GM12878 (cell line): ENCODE measurements at regions not wholly inside any gene's neighbourhood (a gene's known extent, or its start where the extent isn't known, plus 50 kb on each side); places are given as distances from the start of the nearest gene placed in this dataset.

Experiments used
- ATAC-seq: fragments of 200-7000 bp; cut with Tn5 transposase; 3 replicates; pipeline ENCODE4 v1.9.1; 2020; ENCODE audit warnings: mild to moderate bottlenecking, moderate library complexity
- BruUV-seq: library from RNA; stranded (reverse); fragments of 400-500 nt; replicated peaks from 2 replicates; lab custom pipeline; 2021; lab: Mats Ljungman, UMichigan
- CTCF ChIA-PET: fragments of 300-600 bp; sonication (Branson Sonifier 250); formaldehyde crosslinking; extraction: SDS; loops from one replicate; lab custom pipeline; 2021; ENCODE audit warnings: inconsistent platforms; lab: Yijun Ruan, JAX
- POLR2A ChIA-PET: fragments of 350-600 bp; formaldehyde crosslinking; extraction: SDS; loops from one replicate; lab custom pipeline; 2021; ENCODE audit warnings: inconsistent platforms; lab: Charles Lee
- RAD21 ChIA-PET: fragments of 300-600 bp; sonication (Branson Sonifier 250); formaldehyde crosslinking; loops from one replicate; lab custom pipeline; 2023; ENCODE audit warnings: antibody characterized with exemption; ENCODE audit not compliant: unreplicated experiment; lab: Charles Lee
- SMC1A ChIA-PET: fragments of 300-600 bp; sonication (Branson Sonifier 250); formaldehyde crosslinking; loops from one replicate; lab custom pipeline; 2023; ENCODE audit not compliant: unreplicated experiment, uncharacterized antibody; lab: Charles Lee
- DNase-seq: peaks from one replicate; pipeline ENCODE4 v3.0.0-alpha.2; 2011; ENCODE audit warnings: low read depth, low spot score
- FAIRE-seq: peaks from 3 replicates; lab custom pipeline; 2011; peaks lifted over from hg19 to GRCh38; lab: Jason Lieb, UNC
- H2AFZ ChIP-seq: 2 replicates; pipeline ENCODE4 v1.6.0; 2011; ENCODE audit warnings: low read depth, low read length, control low read depth; ENCODE audit not compliant: control insufficient read depth
- H3K27ac ChIP-seq: 2 replicates; pipeline ENCODE4 v1.5.1; 2011; ENCODE audit warnings: control low read depth; ENCODE audit not compliant: control insufficient read depth, insufficient read depth
- H3K27me3 ChIP-seq, 2 experiments: replicated peaks in 1 of 2; 2 replicates each; pipeline versions ENCODE4 v1.6.0 to v1.6.1; 2011; ENCODE audit warnings: low read length in 1 of 2; ENCODE audit not compliant: control insufficient read depth in 2 of 2, insufficient read depth in 2 of 2
- H3K36me3 ChIP-seq, 2 experiments: 2 replicates each; pipeline ENCODE4 v1.5.1; 2011; ENCODE audit warnings: low read length in 1 of 2; ENCODE audit not compliant: control insufficient read depth in 2 of 2, insufficient read depth in 2 of 2
- H3K4me1 ChIP-seq: 2 replicates; pipeline ENCODE4 v1.6.1; 2011; ENCODE audit warnings: mild to moderate bottlenecking, low read length, moderate library complexity, mixed read lengths; ENCODE audit not compliant: control insufficient read depth, insufficient read depth
- H3K4me2 ChIP-seq: 2 replicates; pipeline ENCODE4 v1.6.0; 2011; ENCODE audit warnings: control low read depth; ENCODE audit not compliant: control insufficient read depth, insufficient read depth
- H3K4me3 ChIP-seq: fragments of 200-600 bp; sonication (generic); 2 replicates; pipeline ENCODE4 v1.5.1; 2016
- H3K79me2 ChIP-seq: 2 replicates; pipeline ENCODE4 v1.6.0; 2011; ENCODE audit warnings: low read length; ENCODE audit not compliant: control insufficient read depth, insufficient read depth
- H3K9ac ChIP-seq: 2 replicates; pipeline ENCODE4 v1.8.0; 2011; ENCODE audit warnings: low read length, control low read depth, mixed read lengths; ENCODE audit not compliant: control insufficient read depth, insufficient read depth
- H3K9me3 ChIP-seq: replicated peaks from 3 replicates; pipeline ENCODE4 v1.5.1; 2011; ENCODE audit warnings: mild to moderate bottlenecking, low read length; ENCODE audit not compliant: control insufficient read depth, insufficient read depth
- H4K20me1 ChIP-seq: 2 replicates; pipeline ENCODE4 v1.6.0; 2011; ENCODE audit not compliant: control insufficient read depth, insufficient read depth
- BACH1 ChIP-seq: fragments of 450-650 bp; IDR thresholded peaks from 2 replicates; pipeline ENCODE4 v1.6.1; 2017; ENCODE audit warnings: mild to moderate bottlenecking, borderline replicate concordance
- BHLHE40 ChIP-seq, 2 experiments: fragments of 450-650 bp in 1 of 2; IDR thresholded peaks; 2 replicates each; pipeline ENCODE4 v1.6.1; 2011 to 2017; ENCODE audit warnings: low read depth in 2 of 2, borderline replicate concordance in 1 of 2, improper control_type of control experiment in 1 of 2, low read length in 1 of 2, mild to moderate bottlenecking in 1 of 2
- SMC3 ChIP-seq: IDR thresholded peaks from 2 replicates; pipeline ENCODE4 v1.6.1; 2011; ENCODE audit warnings: low read length, improper control_type of control experiment, borderline replicate concordance
- TCF12 ChIP-seq: IDR thresholded peaks from 2 replicates; pipeline ENCODE4 v1.6.1; 2011; ENCODE audit warnings: low read depth, mild to moderate bottlenecking, low read length
- ZNF24 ChIP-seq: fragments of 450-650 bp; IDR thresholded peaks from 2 replicates; pipeline ENCODE4 v1.6.1; 2017; ENCODE audit warnings: antibody characterized with exemption, mild to moderate bottlenecking
- WGBS: methylation state at CpG from one replicate; pipeline ENCODE4 v1.1.6; 2016; ENCODE audit warnings: low lambda C conversion rate; ENCODE audit not compliant: insufficient replicate concordance, insufficient coverage; ENCODE audit errors: missing lambda C conversion rate; 5-methylcytosine and 5-hydroxymethylcytosine counted together
- in situ Hi-C: fragments of 300-500 bp; cut with MboI; formaldehyde crosslinking; loops from 9 replicates; pipeline ENCODE4 v1.14.3; 2018; ENCODE audit warnings: mixed read lengths
- intact Hi-C: fragments of 100-400 bp; cut with micrococcal nuclease; formaldehyde crosslinking; loops from one replicate; pipeline ENCODE4 v1.14.2; 2022; ENCODE audit not compliant: unreplicated experiment
- TF ChIP-seq, protein P1 (sequence below): fragments of 450-650 bp; formaldehyde crosslinking; IDR thresholded peaks from 2 replicates; pipeline ENCODE4 v1.4.0; 2022; ENCODE audit warnings: mild to moderate bottlenecking, moderate library complexity

DNA sequence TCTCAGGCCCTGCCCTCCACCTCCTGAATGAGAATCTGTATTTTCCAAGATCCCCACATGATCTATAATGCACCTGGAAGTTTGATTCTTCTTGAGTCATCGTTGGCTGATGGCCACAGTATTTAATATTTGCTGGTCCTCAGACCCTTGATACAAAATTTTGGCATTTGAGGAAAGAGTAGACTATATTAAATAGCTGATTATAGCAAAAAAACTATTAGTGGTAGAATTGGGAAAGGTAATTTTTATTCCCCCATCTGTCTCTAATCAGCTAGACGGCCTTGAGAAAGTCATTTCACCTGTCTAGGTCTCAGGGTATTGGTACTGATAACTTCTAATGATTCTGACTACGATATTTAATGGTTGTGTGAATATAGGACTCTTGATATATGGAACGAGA is 176.8 kb downstream of the BMP2 start:
- H3K4me2 ChIP-seq, result no peak overlapping the region
- CTCF ChIA-PET, result interaction anchor here (1.0 to 1.5 kb wide), 7 partner anchors 11 to 342 kb away, joined by 3 to 8 read pairs (median 3); no protein-coding TSS in a partner anchor
- WGBS, result 3% methylated on average over 4 of the region's 4 CpGs
- no peaks in the 10 kb centered on the region for H4K20me1 ChIP-seq
- H2AFZ ChIP-seq, result no peak overlapping the region
- POLR2A ChIA-PET, result interaction anchor here (1.1 to 1.7 kb wide), 3 partner anchors 17 to 98 kb away, joined by 3 to 6 read pairs (median 3); no protein-coding TSS in a partner anchor
- no peak for ATAC-seq
- H3K27ac ChIP-seq, result no peak overlapping the region
- no peaks in the 10 kb centered on the region for H3K27me3 ChIP-seq
- in situ Hi-C loops (no loop called here), intact Hi-C loops (loop anchor here (10.0 kb wide), 1 partner anchor 359 kb away; no protein-coding TSS in a partner anchor)
- BruUV-seq, result no TSS peak
- SMC1A ChIA-PET, result interaction anchor here (0.7 to 3.6 kb wide), 9 partner anchors 12 to 178 kb away, joined by 3 to 16 read pairs (median 4); no protein-coding TSS in a partner anchor
- no peak for FAIRE-seq
- H3K36me3 ChIP-seq, result no peaks in the 10 kb centered on the region
- no peak for TF ChIP-seq TCF12
- no peak for TF ChIP-seq BHLHE40 (IDR thresholded peaks at IDR 0.05; ENCODE audit: borderline replicate concordance in 1 of 2, low read depth in 2 of 2, low read length in 1 of 2)
- no peak overlapping the region for H3K9ac ChIP-seq
- H3K79me2 ChIP-seq, result no peaks in the 10 kb centered on the region
- no peak for DNase-seq
- RAD21 ChIA-PET, result interaction anchor here (0.8 to 1.2 kb wide), 2 partner anchors 23 to 342 kb away, joined by 3 to 5 read pairs; no protein-coding TSS in a partner anchor
- H3K9me3 ChIP-seq, result no peaks in the 10 kb centered on the region
- H3K4me3 ChIP-seq, result no peak overlapping the region
- no peaks in the 10 kb centered on the region for H3K4me1 ChIP-seq

DNA sequence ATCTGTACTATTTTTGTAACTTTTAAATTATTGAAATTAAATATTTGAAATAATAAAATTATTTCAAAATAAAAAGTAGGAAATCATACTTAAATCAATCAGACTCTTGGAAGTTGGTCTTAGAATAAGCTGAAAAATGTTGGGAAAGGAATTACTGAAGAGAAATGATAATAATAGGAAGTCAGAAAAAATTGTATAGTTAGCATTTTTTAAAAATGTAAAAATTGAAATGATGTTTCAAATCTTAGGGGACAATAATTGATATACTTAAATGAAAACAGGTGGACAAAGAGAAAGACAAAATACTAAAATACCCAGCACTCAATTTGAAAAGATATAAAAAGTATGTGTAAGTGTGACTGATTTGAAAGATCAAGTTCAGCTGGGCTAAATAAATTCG is 186.1 kb downstream of the BMP2 start:
- Histone ChIP-seq H3K9ac (no peak overlapping the region), H3K4me3 (no peak overlapping the region), H3K36me3 (no peaks in the 10 kb centered on the region), H3K4me2 (no peak overlapping the region), H4K20me1 (no peaks in the 10 kb centered on the region), H3K27me3 (no peaks in the 10 kb centered on the region), H3K27ac (no peak overlapping the region), H3K79me2 (no peaks in the 10 kb centered on the region), H2AFZ (no peak overlapping the region), H3K4me1 (no peaks in the 10 kb centered on the region), H3K9me3 (no peaks in the 10 kb centered on the region)
- no peak for ATAC-seq
- ChIA-PET CTCF (interaction anchor here (1.0 to 2.2 kb wide), 4 partner anchors 9 to 127 kb away, joined by 3 to 8 read pairs (median 4); no protein-coding TSS in a partner anchor), RAD21 (interaction anchor here (0.6 kb wide), 1 partner anchor 127 kb away, joined by 3 read pairs; no protein-coding TSS in a partner anchor), POLR2A (interaction anchor here (0.7 kb wide), 1 partner anchor 111 kb away, joined by 3 read pairs; no protein-coding TSS in a partner anchor), SMC1A (interaction anchor here (1.0 kb wide), 3 partner anchors 21 to 124 kb away, joined by 3 to 4 read pairs (median 3); no protein-coding TSS in a partner anchor)
- no TSS peak for BruUV-seq
- no peak for FAIRE-seq
- in situ Hi-C loops (no loop called here), intact Hi-C loops (no loop called here)
- 0% methylated on average over 1 of the region's 1 CpG for WGBS
- DNase-seq, result no peak
- TF ChIP-seq SMC3, result no peak
- TF ChIP-seq ZNF24, result no peak
- no peak for TF ChIP-seq BACH1
- TF ChIP-seq, protein P1, sequence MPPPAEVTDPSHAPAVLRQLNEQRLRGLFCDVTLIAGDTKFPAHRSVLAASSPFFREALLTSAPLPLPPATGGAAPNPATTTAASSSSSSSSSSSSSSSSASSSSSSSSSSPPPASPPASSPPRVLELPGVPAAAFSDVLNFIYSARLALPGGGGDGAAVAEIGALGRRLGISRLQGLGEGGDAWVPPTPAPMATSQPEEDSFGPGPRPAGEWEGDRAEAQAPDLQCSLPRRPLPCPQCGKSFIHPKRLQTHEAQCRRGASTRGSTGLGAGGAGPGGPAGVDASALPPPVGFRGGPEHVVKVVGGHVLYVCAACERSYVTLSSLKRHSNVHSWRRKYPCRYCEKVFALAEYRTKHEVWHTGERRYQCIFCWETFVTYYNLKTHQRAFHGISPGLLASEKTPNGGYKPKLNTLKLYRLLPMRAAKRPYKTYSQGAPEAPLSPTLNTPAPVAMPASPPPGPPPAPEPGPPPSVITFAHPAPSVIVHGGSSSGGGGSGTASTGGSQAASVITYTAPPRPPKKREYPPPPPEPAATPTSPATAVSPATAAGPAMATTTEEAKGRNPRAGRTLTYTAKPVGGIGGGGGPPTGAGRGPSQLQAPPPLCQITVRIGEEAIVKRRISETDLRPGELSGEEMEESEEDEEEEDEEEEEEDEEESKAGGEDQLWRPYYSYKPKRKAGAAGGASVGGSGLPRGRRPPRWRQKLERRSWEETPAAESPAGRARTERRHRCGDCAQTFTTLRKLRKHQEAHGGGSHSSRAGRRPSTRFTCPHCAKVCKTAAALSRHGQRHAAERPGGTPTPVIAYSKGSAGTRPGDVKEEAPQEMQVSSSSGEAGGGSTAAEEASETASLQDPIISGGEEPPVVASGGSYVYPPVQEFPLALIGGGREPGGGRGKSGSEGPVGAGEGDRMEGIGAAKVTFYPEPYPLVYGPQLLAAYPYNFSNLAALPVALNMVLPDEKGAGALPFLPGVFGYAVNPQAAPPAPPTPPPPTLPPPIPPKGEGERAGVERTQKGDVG (CRISPR knock-in tag), result no peak
